Lower leg skin (tissue), 3 donors: ENCODE measurements at regions not wholly inside any gene's neighbourhood (a gene's known extent, or its start where the extent isn't known, plus 50 kb on each side); places are given as distances from the start of the nearest gene placed in this dataset.

Experiments
- CTCF ChIP-seq, 3 donors: fragments of 450-650 bp; IDR thresholded peaks; one replicate each; pipeline ENCODE4 v1.5.1; 2016; ENCODE audit warnings: antibody characterized with exemption in 3 of 3, mild to moderate bottlenecking in 3 of 3, moderate library complexity in 2 of 3
- POLR2A ChIP-seq, 2 donors: fragments of 450-650 bp; IDR thresholded peaks; one replicate each; pipeline ENCODE4 v1.6.1; 2016 to 2017; ENCODE audit warnings: antibody characterized with exemption in 2 of 2, mild to moderate bottlenecking in 1 of 2, moderate library complexity in 1 of 2

- TF ChIP-seq POLR2A (IDR thresholded peaks at IDR 0.05) (no peak), CTCF (IDR thresholded peaks at IDR 0.05) (no peak)
Observed at GRCh38 chr12:38118632-38119031, 197.9 kb upstream of the ALG10B start.
